GM18498 (cell line): ENCODE measurements at regions not wholly inside any gene's neighbourhood (a gene's known extent, or its start where the extent isn't known, plus 50 kb on each side); places are given as distances from the start of the nearest gene placed in this dataset.
"Not testable (repeated sequence)": the region's sequence is repeated elsewhere in the genome, so short reads cannot be mapped to it uniquely, and the experiment has no call there.

Experiments used
- ATAC-seq: cut with Tn5 transposase; IDR thresholded peaks from one replicate; pipeline ENCODE4 v1.9.1; 2021; ENCODE audit warnings: mild to moderate bottlenecking, moderate library complexity; ENCODE audit not compliant: unreplicated experiment

GRCh38 chr12:46523863-46524770 lies 151.5 kb upstream of the SLC38A2 start:
- no peak for ATAC-seq

GRCh38 chr12:46523446-46523845 lies 150.9 kb upstream of the SLC38A2 start:
- ATAC-seq = no peak

- ATAC-seq = no peak
Measured at GRCh38 chr12:46522071-46522470, 149.5 kb upstream of the SLC38A2 start.

- no peak for ATAC-seq
Measured at GRCh38 chr12:46521145-46521544, 148.6 kb upstream of the SLC38A2 start.

- ATAC-seq = no peak
Measured at GRCh38 chr12:46519407-46519806, 146.8 kb upstream of the SLC38A2 start.

- ATAC-seq = no peak
Measured at GRCh38 chr12:46518729-46519128, 146.2 kb upstream of the SLC38A2 start.

- no peak for ATAC-seq
Measured at GRCh38 chr12:46518169-46518568, 145.6 kb upstream of the SLC38A2 start.

- ATAC-seq = peak; percentile 13
Measured at GRCh38 chr12:46517579-46517962, 145.0 kb upstream of the SLC38A2 start.

- ATAC-seq = peak; percentile 96
Measured at GRCh38 chr12:46516933-46517578, 144.5 kb upstream of the SLC38A2 start.

- no peak for ATAC-seq
Measured at GRCh38 chr12:46516238-46516932, 143.8 kb upstream of the SLC38A2 start.

- ATAC-seq = no peak
Measured at GRCh38 chr12:46515829-46516228, 143.3 kb upstream of the SLC38A2 start.

GRCh38 chr12:46514886-46515285 lies 142.3 kb upstream of the SLC38A2 start:
- no peak for ATAC-seq

GRCh38 chr12:46510257-46510656 lies 137.7 kb upstream of the SLC38A2 start:
- ATAC-seq = not testable (repeated sequence)

- no peak for ATAC-seq
Measured at GRCh38 chr12:46509135-46509534, 136.6 kb upstream of the SLC38A2 start.

GRCh38 chr12:46508651-46509050 lies 136.1 kb upstream of the SLC38A2 start:
- no peak for ATAC-seq

- no peak for ATAC-seq
Measured at GRCh38 chr12:46507766-46508165, 135.2 kb upstream of the SLC38A2 start.

- no peak for ATAC-seq
Measured at GRCh38 chr12:46506961-46507360, 134.4 kb upstream of the SLC38A2 start.

- ATAC-seq = no peak
Measured at GRCh38 chr12:46506198-46506597, 133.6 kb upstream of the SLC38A2 start.

- no peak for ATAC-seq
Measured at GRCh38 chr12:46504494-46504893, 131.9 kb upstream of the SLC38A2 start.

- no peak for ATAC-seq
Measured at GRCh38 chr12:46503637-46504175, 131.1 kb upstream of the SLC38A2 start.

GRCh38 chr12:46500673-46501072 lies 128.1 kb upstream of the SLC38A2 start:
- no peak for ATAC-seq
